GM12892 (cell line): ENCODE measurements at regions not wholly inside any gene's neighbourhood (a gene's known extent, or its start where the extent isn't known, plus 50 kb on each side); places are given as distances from the start of the nearest gene placed in this dataset.

Source experiments
- POLR2A ChIP-seq: IDR thresholded peaks from 2 replicates; pipeline ENCODE4 v1.6.1; 2011; ENCODE audit warnings: low read depth, low read length, control low read depth
- POLR2AphosphoS5 ChIP-seq: IDR thresholded peaks from 2 replicates; pipeline ENCODE4 v1.6.1; 2011; ENCODE audit warnings: low read depth, low read length, control low read depth
- TAF1 ChIP-seq: IDR thresholded peaks from 2 replicates; pipeline ENCODE4 v1.6.1; 2011; ENCODE audit warnings: low read depth, mild to moderate bottlenecking, control low read depth, low read length, borderline replicate concordance

GRCh38 chrX:96098471-96098870, 586.2 kb upstream of the DIAPH2 start:
- TF ChIP-seq POLR2A (no peak), TAF1 (no peak), POLR2AphosphoS5 (no peak)
